HG02885 (cell line): ENCODE measurements at regions not wholly inside any gene's neighbourhood (a gene's known extent, or its start where the extent isn't known, plus 50 kb on each side); places are given as distances from the start of the nearest gene placed in this dataset.
A peak's percentile ranks its signal among the peaks of the same experiment; 100 is the strongest.
"Not testable (repeated sequence)": the region's sequence is repeated elsewhere in the genome, so short reads cannot be mapped to it uniquely, and the experiment has no call there.

Experiments used
- ATAC-seq: cut with Tn5 transposase; IDR thresholded peaks from one replicate; pipeline ENCODE4 v1.9.1; 2021; ENCODE audit warnings: mild to moderate bottlenecking; ENCODE audit not compliant: unreplicated experiment, poor library complexity

DNA sequence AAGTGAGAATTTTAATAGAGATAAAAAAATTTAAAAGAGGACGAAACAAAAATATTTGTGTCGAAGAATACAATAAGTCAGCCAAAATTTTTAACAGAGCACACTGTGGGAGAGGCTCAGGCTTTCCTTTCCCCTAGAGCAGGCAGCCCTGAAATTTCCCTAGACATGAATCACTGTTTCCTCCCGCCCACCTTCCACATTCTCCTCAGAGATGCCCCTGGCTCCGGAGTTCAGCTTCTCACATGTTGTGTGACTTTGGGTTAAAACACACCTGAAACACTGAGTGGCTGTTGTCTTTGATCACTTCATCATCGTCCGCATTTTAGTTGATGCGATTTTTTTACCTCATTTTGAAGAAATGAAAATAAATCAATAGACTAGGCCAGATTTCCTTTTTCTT, 1183.8 kb downstream of the TMEM121 start:
- not testable (repeated sequence) for ATAC-seq

DNA sequence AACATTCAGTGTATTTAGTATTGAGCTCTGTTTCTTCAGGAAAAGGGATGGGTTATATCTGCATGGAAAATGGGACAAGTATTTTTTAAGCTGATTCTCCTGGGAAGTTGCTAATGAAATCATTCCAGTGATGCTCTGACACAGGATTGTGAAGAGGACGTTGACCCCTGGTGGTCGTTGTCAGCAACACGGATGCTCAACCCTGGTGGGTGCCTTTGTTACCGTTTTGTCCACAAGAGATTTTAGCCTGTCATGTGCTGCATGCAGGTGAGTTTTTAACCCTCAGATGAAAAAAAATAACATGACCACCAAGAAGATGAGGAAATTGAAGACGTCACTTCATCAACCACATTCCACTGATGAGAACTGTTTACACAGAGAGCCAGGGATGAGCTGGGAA, 1186.1 kb downstream of the TMEM121 start:
- ATAC-seq = not testable (repeated sequence)

DNA sequence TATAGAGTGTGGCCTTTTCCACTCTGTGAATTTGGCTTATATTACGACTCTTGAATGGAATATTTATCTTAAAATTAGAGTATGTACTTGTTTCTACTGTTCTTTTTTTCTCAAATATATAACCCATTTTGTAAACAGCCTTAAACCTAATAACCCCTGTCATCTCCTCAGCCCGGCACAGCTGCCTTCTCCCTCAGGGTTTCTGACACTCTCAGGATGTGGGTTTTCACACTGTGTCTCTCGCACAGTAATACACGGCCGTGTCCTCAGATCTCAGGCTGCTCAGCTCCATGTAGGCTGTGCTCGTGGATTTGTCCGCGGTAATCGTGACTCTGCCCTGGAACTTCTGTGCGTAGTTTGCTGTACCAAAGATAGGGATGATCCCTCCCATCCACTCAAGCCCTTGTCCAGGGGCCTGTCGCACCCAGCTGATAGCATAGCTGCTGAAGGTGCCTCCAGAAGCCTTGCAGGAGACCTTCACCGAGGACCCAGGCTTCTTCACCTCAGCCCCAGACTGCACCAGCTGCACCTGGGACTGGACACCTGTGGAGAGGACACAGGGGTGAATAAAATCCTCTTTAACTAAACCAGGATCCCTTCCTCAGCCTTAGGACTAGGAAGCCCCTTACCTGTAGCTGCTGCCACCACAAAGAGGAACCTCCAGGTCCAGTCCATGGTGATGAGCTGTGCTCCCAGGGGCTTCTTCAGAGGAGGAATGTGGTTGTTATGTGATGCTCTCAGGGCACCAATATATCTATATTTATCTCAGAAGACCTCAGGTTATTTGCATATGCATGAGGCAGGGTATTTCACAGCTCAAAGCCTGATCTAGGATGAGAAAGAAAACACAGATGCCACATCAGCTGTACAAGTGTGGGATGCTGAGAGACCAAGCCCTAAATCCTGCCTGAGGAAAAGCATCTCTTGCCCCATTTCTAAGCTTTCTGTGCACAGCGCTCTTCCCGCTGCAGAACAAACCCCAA, 1188.4 kb downstream of the TMEM121 start:
- peak; percentile 39 for ATAC-seq

DNA sequence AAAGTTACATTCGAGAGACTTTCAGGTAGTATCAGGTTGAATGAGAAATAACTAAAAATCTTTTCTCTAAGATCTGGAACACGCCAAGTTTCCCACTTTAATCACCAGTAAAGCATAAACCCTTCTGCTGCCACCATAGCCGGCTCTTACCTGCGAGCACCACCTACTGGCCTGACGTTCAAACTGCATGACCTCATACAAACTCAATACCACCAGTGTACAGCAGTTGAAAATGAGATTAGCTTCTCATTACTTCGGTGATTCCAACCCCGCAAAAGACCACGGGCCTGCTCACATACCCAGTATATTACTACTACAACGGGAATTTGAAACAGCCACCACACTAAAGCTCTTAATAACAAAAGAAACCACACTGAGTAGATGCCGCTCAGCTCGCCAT, 1191.2 kb downstream of the TMEM121 start:
- not testable (repeated sequence) for ATAC-seq

DNA sequence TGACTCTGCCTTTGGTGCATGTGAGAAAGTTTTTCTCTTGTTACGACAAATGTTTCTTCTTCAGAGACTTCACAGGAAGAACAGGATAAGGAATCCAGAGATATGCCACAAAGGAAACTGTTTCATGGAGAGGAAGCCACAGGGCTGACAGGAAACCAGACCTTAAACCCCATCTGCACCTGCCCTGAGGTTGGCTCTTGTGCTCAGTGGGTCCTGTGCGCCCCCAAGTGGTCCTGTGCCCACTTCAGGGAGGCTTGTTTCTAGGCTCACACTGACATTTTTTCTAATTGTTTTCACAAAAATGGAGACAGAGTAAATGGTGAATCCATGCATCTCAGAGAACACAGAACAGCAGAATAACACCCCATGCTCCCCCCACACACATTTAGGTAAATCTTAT, 1193.5 kb downstream of the TMEM121 start:
- not testable (repeated sequence) for ATAC-seq

DNA sequence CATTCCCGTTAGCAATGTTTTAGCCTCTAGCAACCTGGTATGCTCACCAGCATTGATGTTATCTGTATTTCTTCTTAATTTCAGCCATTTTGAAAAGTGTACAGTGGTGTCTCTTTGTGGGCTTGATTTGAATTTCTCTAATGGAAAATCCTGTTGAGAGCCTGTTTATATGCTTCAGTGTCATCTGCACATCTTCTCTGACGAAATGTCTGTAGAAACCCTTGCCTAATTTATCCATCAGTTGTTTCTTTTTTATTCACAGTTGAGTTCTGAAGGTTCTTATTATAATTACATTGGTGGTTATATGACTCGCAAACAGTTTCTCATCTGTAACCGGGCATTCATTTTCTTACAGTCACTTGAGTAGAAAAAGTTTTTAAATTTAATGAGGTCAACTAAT, 1195.5 kb downstream of the TMEM121 start:
- ATAC-seq = not testable (repeated sequence)

DNA sequence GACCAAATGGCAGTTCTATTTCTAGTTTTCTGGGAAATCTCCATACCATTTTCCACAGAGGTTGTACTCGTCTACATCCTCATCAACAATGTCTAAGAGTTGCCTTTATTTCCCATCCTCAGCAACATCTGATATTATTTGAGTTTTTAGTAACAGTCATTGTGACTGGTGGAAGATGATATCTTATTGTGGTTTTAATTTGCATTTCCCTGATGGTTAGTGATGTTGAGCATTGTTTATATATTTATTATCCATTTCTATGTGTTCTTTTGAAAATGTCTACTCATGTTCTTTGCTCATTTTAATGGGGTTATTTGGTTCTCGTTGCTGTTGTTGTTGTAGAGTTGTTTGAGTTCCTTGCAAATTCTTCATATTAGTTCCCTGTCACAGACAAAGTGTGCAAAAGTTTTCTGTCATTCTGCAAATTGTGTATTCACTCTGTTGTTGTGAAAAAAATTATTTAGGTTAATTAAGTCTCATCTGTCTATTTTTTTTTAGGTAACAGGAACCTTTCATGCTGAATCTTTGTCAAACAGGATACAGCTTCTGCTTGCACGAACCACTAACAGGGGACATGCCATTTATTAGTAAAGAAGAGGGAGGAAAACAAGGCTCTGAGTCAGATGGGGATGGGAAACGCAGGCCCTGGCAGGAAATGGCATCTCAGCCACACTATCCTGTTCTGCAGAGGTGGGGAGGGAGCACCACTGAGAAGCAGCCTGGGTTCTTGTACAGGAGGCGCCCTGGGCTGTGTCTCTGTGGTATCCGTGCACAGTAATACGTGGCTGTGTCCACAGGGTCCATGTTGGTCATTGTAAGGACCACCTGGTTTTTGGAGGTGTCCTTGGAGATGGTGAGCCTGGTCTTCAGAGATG, 1196.7 kb downstream of the TMEM121 start:
- ATAC-seq = not testable (repeated sequence)

DNA sequence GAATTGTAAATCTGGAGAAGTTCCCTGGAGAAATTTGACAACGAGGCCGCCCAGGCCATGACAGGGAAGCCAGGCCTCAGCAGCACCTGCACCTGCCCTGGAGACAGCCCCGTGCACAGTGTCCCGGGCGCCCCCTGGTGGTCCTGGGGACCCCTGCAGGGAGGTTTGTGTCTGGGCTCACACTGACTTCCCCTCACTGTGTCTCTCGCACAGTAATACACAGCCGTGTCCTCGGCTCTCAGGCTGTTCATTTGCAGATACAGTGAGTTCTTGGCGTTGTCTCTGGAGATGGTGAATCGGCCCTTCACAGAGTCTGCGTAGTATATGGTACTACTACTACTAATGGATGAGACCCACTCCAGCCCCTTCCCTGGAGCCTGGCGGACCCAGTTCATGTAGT, 1201.6 kb downstream of the TMEM121 start:
- ATAC-seq = not testable (repeated sequence)

DNA sequence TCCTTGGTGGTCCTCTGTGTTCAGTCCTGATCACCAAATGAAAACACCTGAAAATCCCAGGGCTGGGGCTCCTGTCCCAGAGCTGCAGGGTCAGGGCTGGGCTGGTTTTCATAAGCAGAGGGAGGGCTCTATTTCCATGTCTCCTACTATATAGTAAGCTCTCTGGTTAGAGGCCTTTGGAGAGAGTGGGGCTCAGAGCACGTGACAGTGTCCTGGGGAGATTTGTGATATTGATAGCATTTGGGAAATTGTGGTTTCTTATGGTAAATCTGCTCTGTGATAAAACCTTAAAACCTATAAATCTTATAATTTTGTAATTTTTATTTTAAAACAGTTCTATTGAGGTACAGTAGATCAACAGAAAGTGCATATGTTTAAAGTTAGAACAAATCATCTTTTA, 1202.2 kb downstream of the TMEM121 start:
- ATAC-seq = no peak

DNA sequence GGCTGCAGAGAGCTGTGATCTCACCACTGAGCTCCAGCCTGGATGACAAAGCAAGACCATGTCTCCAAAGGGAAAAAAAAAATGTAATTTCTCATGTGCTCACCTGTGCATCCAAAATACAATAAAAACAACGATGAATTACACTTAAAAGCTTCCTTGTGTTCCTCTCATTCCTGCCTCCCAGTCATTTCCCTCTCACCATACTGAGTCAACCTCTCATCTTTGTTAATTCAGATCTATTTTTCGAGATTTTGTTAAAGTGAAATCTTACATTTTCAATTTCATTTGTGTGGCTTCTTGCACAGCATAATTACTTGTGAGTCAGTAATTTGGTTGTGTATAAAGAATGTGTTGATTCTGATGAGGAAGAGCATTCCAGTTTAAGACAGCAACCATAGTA, 1203.2 kb downstream of the TMEM121 start:
- ATAC-seq = no peak

DNA sequence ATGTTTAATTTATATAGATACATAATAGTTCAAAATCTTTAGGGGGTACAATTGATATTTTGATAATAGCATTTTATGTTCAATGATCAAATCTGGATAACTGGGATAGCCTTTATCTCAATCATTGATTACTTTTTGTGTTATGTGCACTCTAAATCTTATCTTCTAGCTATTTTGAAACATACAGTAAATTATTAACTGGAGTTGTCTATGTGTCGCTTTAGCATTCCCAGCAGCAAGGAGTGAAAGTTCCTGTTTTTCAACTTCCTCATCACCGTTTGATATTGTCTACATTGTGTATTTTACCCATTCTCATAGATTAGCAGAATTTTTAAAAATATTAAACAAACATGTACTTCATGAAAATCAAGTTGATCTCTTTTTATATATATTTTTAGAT, 1207.4 kb downstream of the TMEM121 start:
- ATAC-seq = no peak

DNA sequence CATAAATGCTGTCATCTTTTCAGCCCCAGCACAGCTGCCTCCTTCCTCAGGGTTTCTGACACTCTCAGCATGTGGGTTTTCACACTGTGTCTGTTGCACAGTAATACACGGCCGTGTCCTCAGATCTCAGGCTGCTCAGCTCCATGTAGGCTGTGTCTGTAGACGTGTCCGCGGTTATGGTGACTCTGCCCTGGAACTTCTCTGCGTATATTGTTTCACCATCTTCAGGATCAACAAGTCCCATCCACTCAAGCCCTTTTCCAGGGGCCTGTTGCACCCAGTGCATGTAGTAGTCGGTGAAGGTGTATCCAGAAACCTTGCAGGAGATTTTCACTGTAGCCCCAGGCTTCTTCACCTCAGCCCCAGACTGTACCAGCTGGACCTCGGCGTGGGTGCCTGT, 1210.6 kb downstream of the TMEM121 start:
- ATAC-seq = no peak

DNA sequence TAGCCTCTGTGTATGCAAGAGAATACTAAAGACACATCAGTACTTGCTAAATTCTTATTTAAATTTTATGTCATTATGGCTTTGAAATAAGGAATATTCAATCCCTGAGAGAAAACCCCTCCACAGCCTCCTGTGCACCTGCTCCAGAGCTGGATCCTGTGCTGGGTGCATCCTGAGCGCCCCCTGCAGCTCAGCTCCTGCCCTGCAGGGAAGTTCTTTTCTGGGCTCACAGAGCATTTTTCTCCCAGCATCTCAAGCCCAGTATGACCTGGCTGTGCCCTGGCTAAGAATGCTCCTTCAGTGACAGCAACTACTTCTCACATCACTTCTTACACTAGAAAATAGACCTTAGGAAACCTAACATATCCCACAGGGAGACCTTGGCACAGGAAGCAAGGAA, 1211.7 kb downstream of the TMEM121 start:
- no peak for ATAC-seq

DNA sequence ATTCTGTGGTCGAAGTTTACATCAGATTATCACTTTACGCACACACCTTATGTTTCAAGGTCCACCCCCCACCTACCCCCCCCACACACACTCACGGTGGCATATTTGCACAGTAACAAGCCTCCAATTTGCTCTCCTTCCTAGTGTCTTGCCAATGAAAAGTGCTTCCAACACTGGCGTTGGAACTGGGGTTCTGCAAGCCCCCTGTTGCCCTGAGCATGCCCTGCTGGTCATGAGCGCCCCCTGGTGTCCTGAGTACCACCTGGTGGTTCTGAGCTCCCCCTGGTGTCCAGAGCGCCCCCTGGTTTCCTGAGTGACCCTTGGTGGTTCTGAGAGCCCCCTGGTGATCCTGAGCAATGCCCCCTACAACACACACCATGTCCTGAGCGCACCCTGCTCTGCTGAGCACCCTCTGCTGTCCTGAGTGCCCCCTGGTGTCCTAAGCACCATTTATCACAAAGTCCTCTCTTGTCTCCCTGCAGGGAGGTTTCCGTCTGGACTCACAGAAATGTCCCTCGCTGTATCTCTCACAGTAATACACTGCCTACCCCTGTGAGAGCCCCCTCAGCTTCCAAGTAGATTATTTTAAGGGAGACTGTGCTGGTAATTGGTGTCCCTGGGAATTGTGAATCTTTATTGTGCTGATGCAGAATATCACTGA, 1212.3 kb downstream of the TMEM121 start:
- ATAC-seq = not testable (repeated sequence)

DNA sequence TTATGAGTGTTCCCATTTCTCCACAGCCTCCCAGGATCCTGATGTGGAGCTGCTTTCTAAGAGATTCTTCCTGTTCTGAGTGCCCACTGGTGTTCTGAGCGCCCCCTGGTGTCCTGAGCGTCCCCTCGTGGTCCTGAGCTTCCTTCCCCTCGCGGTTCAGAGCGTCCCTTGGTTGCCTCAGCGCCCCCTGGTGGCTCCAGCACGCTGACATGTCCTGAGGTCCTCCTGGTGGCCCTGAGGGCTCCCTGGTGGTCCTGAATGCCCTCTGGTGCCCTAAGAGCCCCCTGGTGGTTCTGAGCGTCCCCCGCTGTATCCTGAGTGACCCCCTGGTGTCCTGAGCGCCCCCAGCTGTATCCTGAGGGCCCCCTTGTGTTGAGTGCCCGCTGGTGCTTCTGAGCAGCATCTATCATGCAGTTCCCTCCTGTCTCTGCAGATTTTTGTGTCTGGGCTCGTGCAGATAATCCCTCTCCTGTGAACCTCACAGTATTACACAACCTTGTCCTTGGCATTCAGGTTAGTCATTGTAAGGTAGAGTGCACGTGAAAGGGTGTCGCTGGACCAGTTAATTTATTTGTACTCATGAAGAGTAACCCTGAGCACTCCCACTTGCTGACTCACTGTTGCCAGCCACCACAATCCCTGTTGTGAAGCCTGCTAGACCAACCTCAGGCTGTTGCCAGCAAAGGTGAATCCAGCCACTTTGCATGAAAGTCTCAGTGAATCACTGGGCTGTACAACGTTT, 1214.9 kb downstream of the TMEM121 start:
- ATAC-seq = peak; percentile 77

DNA sequence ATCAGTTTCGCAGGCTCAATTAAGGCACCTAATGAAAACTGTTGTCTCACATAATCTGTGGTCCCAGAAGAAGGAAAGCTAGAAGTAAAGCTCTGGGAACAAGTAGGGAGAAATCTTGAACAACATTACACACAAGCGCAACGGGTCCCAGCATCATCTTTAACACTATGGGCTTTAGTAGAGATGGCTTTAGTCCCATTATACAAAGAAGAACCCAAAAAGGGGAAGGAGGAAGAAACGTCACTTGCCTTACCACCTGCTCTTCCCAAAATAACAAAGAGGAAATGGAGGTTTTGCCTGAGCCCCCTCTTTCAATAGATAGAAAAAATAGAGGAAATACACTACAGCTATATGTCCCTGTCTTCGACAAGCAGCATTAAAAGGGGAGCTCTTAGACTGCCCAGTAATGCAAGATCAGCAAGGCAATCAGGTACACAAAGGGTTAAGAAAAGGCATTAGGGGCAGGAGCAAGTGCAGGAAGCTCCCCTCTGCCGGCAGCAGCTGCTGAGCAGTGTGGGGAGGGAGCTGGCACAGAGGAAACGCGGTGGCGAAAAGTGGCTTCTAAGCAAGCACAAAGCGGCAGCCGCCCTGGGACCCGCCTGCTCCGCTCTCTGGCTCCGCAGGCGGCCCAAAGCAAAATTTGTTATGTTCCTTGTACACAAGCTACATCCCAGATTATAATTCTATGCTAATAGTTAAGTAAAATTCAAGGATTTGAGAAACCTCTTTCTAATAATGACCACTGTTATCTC, 1218.8 kb downstream of the TMEM121 start:
- peak; percentile 53 for ATAC-seq

DNA sequence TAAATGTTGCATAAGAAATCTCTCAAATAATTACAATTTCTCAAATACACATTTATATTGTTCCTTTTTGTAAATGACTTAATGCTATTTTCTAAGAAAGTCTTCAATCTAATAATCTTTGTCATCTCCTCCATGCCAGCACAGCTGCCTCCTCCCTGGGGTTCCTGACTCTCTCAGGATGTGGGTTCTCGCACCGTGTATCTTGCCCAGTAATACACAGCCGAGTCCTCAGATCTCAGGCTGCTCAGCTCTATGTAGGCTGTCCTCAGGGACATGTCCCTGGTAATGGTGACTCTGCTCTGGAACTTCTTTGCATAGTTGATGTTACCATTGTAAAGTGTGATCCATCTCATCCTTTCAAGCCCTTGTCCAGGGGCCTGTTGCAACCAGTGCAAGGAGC, 1223.7 kb downstream of the TMEM121 start:
- not testable (repeated sequence) for ATAC-seq

DNA sequence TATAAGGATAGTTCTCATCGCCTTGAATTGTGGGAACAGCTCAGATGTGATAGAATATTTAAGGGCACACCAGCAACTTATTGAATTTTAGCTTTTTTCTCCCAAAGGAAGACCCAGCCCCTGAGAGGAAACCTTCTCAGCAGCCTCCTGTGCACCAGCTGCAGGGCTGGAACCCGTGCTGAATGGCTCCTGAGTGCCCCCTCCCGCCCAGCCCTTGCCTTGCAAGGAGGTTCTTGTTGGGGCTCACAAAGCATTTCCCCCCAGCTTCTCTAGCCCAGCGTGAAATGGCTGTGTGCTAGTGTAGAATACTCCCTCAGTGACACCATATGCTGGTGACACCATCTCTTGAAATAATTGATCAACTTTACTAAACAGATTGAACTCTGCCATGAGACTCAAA, 1227.4 kb downstream of the TMEM121 start:
- not testable (repeated sequence) for ATAC-seq

DNA sequence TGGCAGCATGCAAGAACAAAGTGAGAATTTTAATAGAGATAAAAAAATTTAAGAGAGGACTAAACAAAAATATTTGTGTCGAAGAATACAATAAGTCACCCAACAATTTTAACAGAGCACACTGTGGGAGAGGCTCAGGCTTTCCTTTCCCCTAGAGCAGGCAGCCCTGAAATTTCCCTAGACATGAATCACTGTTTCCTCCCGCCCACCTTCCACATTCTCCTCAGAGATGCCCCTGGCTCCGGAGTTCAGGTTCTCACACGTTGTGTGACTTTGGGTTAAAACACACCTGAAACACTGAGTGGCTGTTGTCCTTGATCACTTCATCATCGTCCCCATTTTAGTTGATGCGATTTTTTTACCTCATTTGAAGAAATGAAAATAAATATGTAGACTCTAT, 1231.1 kb downstream of the TMEM121 start:
- ATAC-seq = not testable (repeated sequence)
